ENCODE measurements at regions not wholly inside any gene's neighbourhood (a gene's known extent, or its start where the extent isn't known, plus 50 kb on each side); places are given as distances from the start of the nearest gene placed in this dataset.

- TF ChIP-seq MXI1 (conservative IDR thresholded peaks at IDR 0.05; ENCODE audit: poor library complexity, severe bottlenecking) (no peak), TAF1 (IDR thresholded peaks at IDR 0.05; ENCODE audit: low read depth) (no peak), EP300 (conservative IDR thresholded peaks at IDR 0.05; ENCODE audit: poor library complexity, severe bottlenecking) (no peak), POLR2AphosphoS5 (IDR thresholded peaks at IDR 0.05) (no peak), RAD21 (conservative IDR thresholded peaks at IDR 0.05) (no peak), REST (IDR thresholded peaks at IDR 0.05; ENCODE audit: borderline replicate concordance) (no peak), EZH2 (IDR thresholded peaks at IDR 0.05; ENCODE audit: borderline replicate concordance, insufficient read depth, low read length, poor library complexity, severe bottlenecking) (no peak), SMC3 (conservative IDR thresholded peaks at IDR 0.05; ENCODE audit: poor library complexity) (no peak)
- TF ChIP-seq, protein P1, sequence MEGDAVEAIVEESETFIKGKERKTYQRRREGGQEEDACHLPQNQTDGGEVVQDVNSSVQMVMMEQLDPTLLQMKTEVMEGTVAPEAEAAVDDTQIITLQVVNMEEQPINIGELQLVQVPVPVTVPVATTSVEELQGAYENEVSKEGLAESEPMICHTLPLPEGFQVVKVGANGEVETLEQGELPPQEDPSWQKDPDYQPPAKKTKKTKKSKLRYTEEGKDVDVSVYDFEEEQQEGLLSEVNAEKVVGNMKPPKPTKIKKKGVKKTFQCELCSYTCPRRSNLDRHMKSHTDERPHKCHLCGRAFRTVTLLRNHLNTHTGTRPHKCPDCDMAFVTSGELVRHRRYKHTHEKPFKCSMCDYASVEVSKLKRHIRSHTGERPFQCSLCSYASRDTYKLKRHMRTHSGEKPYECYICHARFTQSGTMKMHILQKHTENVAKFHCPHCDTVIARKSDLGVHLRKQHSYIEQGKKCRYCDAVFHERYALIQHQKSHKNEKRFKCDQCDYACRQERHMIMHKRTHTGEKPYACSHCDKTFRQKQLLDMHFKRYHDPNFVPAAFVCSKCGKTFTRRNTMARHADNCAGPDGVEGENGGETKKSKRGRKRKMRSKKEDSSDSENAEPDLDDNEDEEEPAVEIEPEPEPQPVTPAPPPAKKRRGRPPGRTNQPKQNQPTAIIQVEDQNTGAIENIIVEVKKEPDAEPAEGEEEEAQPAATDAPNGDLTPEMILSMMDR (IDR thresholded peaks at IDR 0.05; ENCODE audit: poor library complexity, severe bottlenecking) = no peak
These were observed 64.6 kb upstream of the CHST1 start for GRCh38 chr11:45730014-45730413.

DNA sequence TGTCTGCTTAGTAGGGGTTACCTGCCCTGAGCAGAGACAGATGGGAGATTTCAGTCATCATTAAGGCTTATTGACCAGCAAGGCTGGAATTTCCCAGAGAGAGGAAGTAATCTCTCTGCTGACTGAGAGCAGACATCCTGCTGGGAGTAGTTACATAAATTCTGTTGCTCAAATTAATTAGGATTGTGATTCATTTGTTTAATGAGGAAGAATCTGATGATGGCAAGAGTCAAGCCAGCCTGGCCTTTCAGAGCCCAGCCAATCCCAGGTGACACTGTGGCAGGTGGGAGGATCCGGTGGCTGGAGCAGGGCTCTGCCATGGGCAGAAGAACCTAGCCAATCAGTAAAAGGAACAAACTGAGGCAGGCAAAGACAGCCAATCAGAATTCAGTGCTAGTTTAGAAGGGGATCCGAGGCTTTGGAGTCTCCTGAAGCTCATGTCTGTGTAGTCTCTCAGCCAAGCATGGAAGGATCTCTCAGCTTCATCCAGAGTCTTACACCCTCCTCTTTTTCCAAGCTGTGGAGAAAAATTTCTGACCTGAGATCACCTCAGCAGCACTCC lies 61.2 kb upstream of the CHST1 start:
- Histone ChIP-seq H3K27me3 (ENCODE audit: insufficient read depth, low read depth, low read length) (no peaks in the 10 kb centered on the region), H3K9ac (ENCODE audit: low read length) (no peak overlapping the region), H3K4me3 (ENCODE audit: low read length) (no peak overlapping the region), H3F3A (ENCODE audit: insufficient read depth, low read length, poor library complexity, severe bottlenecking) (no peaks in the 10 kb centered on the region), H3K9me2 (ENCODE audit: insufficient read depth, low read length) (no peaks in the 10 kb centered on the region), H3K4me2 (ENCODE audit: low read length) (no peak overlapping the region), H3K79me2 (replicated peaks; ENCODE audit: insufficient read depth, low read length) (no peaks in the 10 kb centered on the region), H2AFZ (ENCODE audit: low read depth, low read length) (no peak overlapping the region), H3K9me3 (ENCODE audit: low read length) (no peaks in the 10 kb centered on the region), H4K20me1 (ENCODE audit: insufficient read depth) (no peaks in the 10 kb centered on the region), H3K27ac (ENCODE audit: low read length) (no peak overlapping the region), H3K36me3 (ENCODE audit: insufficient read depth, low read length) (no peaks in the 10 kb centered on the region)
- no peak for TF ChIP-seq EZH2 (IDR thresholded peaks at IDR 0.05; ENCODE audit: borderline replicate concordance, insufficient read depth, low read length, poor library complexity, severe bottlenecking)
- TF ChIP-seq SMC3 (conservative IDR thresholded peaks at IDR 0.05; ENCODE audit: poor library complexity) = no peak
- TF ChIP-seq, protein P1 (IDR thresholded peaks at IDR 0.05; ENCODE audit: poor library complexity, severe bottlenecking) = no peak
- TF ChIP-seq REST (IDR thresholded peaks at IDR 0.05; ENCODE audit: borderline replicate concordance) = no peak
- no peak for TF ChIP-seq POLR2AphosphoS5 (IDR thresholded peaks at IDR 0.05)
- TF ChIP-seq EP300 (conservative IDR thresholded peaks at IDR 0.05; ENCODE audit: poor library complexity, severe bottlenecking) = no peak
- no peak for TF ChIP-seq MXI1 (conservative IDR thresholded peaks at IDR 0.05; ENCODE audit: poor library complexity, severe bottlenecking)
- no peak for TF ChIP-seq TAF1 (IDR thresholded peaks at IDR 0.05; ENCODE audit: low read depth)
- TF ChIP-seq RAD21 (conservative IDR thresholded peaks at IDR 0.05) = no peak

More at GRCh38 chr11:45730014-45730413, 64.6 kb upstream of the CHST1 start:
- no peak overlapping the region for H3K4me3 ChIP-seq (ENCODE audit: low read length)
- H3K4me2 ChIP-seq (ENCODE audit: low read length) = no peak overlapping the region
- H3F3A ChIP-seq (ENCODE audit: insufficient read depth, low read length, poor library complexity, severe bottlenecking) = no peaks in the 10 kb centered on the region
- H3K27me3 ChIP-seq (ENCODE audit: insufficient read depth, low read depth, low read length) = no peaks in the 10 kb centered on the region
- H3K27ac ChIP-seq (ENCODE audit: low read length) = no peak overlapping the region
- H3K9me2 ChIP-seq (ENCODE audit: insufficient read depth, low read length) = no peaks in the 10 kb centered on the region
- no peaks in the 10 kb centered on the region for H3K9me3 ChIP-seq (ENCODE audit: low read length)
- H3K9ac ChIP-seq (ENCODE audit: low read length) = no peak overlapping the region
- H4K20me1 ChIP-seq (ENCODE audit: insufficient read depth) = no peaks in the 10 kb centered on the region
- H2AFZ ChIP-seq (ENCODE audit: low read depth, low read length) = no peak overlapping the region
- H3K36me3 ChIP-seq (ENCODE audit: insufficient read depth, low read length) = no peaks in the 10 kb centered on the region
- no peaks in the 10 kb centered on the region for H3K79me2 ChIP-seq (replicated peaks; ENCODE audit: insufficient read depth, low read length)

Data from neural cell (in vitro differentiated cells).